GM23338 (cell line): ENCODE measurements at regions not wholly inside any gene's neighbourhood (a gene's known extent, or its start where the extent isn't known, plus 50 kb on each side); places are given as distances from the start of the nearest gene placed in this dataset.

Experiments used
- ATAC-seq: fragments of 200-7000 bp; cut with Tn5 transposase; 3 replicates; pipeline ENCODE4 v1.9.1; 2020
- DNase-seq: peaks from one replicate; pipeline ENCODE4 v3.0.0-alpha.2; 2015; ENCODE audit warnings: low spot score
- H2AFZ ChIP-seq: fragments of 200-600 bp; sonication (generic); 2 replicates; pipeline ENCODE4 v1.8.0; 2016; ENCODE audit warnings: antibody characterized with exemption, mild to moderate bottlenecking, moderate library complexity
- H3F3A ChIP-seq: fragments of 200-600 bp; sonication (generic); replicated peaks from 2 replicates; pipeline ENCODE4 v1.8.0; 2017; ENCODE audit warnings: antibody characterized with exemption, mixed run types, low read depth
- H3K27ac ChIP-seq: fragments of 200-600 bp; sonication (generic); 2 replicates; pipeline ENCODE4 v1.6.1; 2016; ENCODE audit warnings: low read depth
- H3K27me3 ChIP-seq: fragments of 200-600 bp; sonication (generic); 2 replicates; pipeline ENCODE4 v1.8.0; 2016; ENCODE audit warnings: mild to moderate bottlenecking, mixed run types, moderate library complexity; ENCODE audit not compliant: insufficient read depth
- H3K36me3 ChIP-seq: fragments of 200-600 bp; sonication (generic); 2 replicates; pipeline ENCODE4 v1.8.0; 2016; ENCODE audit warnings: mild to moderate bottlenecking; ENCODE audit not compliant: insufficient read depth
- H3K4me1 ChIP-seq: fragments of 200-600 bp; sonication (generic); 2 replicates; pipeline ENCODE4 v1.8.0; 2016; ENCODE audit warnings: mild to moderate bottlenecking, moderate library complexity; ENCODE audit not compliant: insufficient read depth
- H3K4me2 ChIP-seq: fragments of 200-600 bp; sonication (generic); 2 replicates; pipeline ENCODE4 v1.7.1; 2017; ENCODE audit warnings: mixed run types
- H3K4me3 ChIP-seq: fragments of 200-600 bp; sonication (generic); 2 replicates; pipeline ENCODE4 v1.6.1; 2016; ENCODE audit warnings: mixed run types
- H3K79me2 ChIP-seq: fragments of 200-600 bp; sonication (generic); replicated peaks from 2 replicates; pipeline ENCODE4 v1.8.0; 2017; ENCODE audit warnings: mild to moderate bottlenecking; ENCODE audit not compliant: insufficient read depth
- H3K9me2 ChIP-seq: fragments of 200-600 bp; sonication (generic); 2 replicates; pipeline ENCODE4 v1.8.0; 2017; ENCODE audit not compliant: insufficient read depth
- H4K20me1 ChIP-seq: fragments of 200-600 bp; sonication (generic); replicated peaks from 2 replicates; pipeline ENCODE4 v1.8.0; 2017; ENCODE audit warnings: mild to moderate bottlenecking; ENCODE audit not compliant: insufficient read depth
- H3K27ac Mint-ChIP-seq: 2 replicates; pipeline ENCODE4 v1.8.0; 2020; ENCODE audit warnings: inconsistent platforms, mild to moderate bottlenecking, moderate library complexity, mixed read lengths
- H3K27me3 Mint-ChIP-seq: 3 replicates; pipeline ENCODE4 v1.8.0; 2022; ENCODE audit warnings: low read depth, mild to moderate bottlenecking, moderate library complexity, mixed read lengths, inconsistent platforms; ENCODE audit not compliant: insufficient read depth, poor library complexity
- H3K36me3 Mint-ChIP-seq: 3 replicates; pipeline ENCODE4 v1.8.0; 2021; ENCODE audit warnings: low read depth, mild to moderate bottlenecking, inconsistent platforms, moderate library complexity, mixed read lengths
- H3K4me1 Mint-ChIP-seq: 3 replicates; pipeline ENCODE4 v1.8.0; 2020; ENCODE audit warnings: mild to moderate bottlenecking, inconsistent platforms, mixed read lengths
- H3K4me3 Mint-ChIP-seq: 3 replicates; pipeline ENCODE4 v1.8.0; 2021; ENCODE audit warnings: moderate library complexity, mild to moderate bottlenecking, inconsistent platforms, mixed read lengths
- H3K9me3 Mint-ChIP-seq: 3 replicates; pipeline ENCODE4 v1.8.0; 2020; ENCODE audit warnings: moderate library complexity, mild to moderate bottlenecking, inconsistent platforms, mixed read lengths
- CREB1 ChIP-seq: fragments of 250-450 bp; sonication (Bioruptor Pico); IDR thresholded peaks from 2 replicates; pipeline ENCODE4 v1.5.0; 2020; ENCODE audit warnings: low read depth, mild to moderate bottlenecking, moderate library complexity
- ETS1 ChIP-seq: IDR thresholded peaks from 2 replicates; pipeline ENCODE4 v1.6.1; 2016; ENCODE audit warnings: antibody characterized with exemption
- EZH2 ChIP-seq: fragments of 200-600 bp; sonication (generic); IDR thresholded peaks from one replicate; pipeline ENCODE4 v1.8.0; 2017; ENCODE audit warnings: antibody characterized with exemption, mild to moderate bottlenecking, low read depth; ENCODE audit not compliant: unreplicated experiment
- EZH2phosphoT487 ChIP-seq: fragments of 200-600 bp; sonication (generic); IDR thresholded peaks from one replicate; pipeline ENCODE4 v1.8.1; 2018; ENCODE audit warnings: antibody characterized with exemption; ENCODE audit not compliant: unreplicated experiment
- JUNB ChIP-seq: IDR thresholded peaks from one replicate; pipeline ENCODE4 v1.6.1; 2016; ENCODE audit warnings: antibody characterized with exemption; ENCODE audit not compliant: unreplicated experiment
- NANOG ChIP-seq: IDR thresholded peaks from 2 replicates; pipeline ENCODE4 v1.6.1; 2016; ENCODE audit warnings: antibody characterized with exemption, borderline replicate concordance
- POLR2AphosphoS5 ChIP-seq: IDR thresholded peaks from 2 replicates; pipeline ENCODE4 v1.6.1; 2016; ENCODE audit warnings: antibody characterized with exemption, low read depth
- REST ChIP-seq: IDR thresholded peaks from one replicate; pipeline ENCODE4 v1.6.1; 2018; ENCODE audit warnings: antibody characterized with exemption; ENCODE audit not compliant: unreplicated experiment
- STAT1 ChIP-seq: IDR thresholded peaks from one replicate; pipeline ENCODE4 v1.6.1; 2016; ENCODE audit warnings: antibody characterized with exemption; ENCODE audit not compliant: unreplicated experiment
- ZNF114 ChIP-seq: fragments of 250-450 bp; sonication (Bioruptor Pico); IDR thresholded peaks from 2 replicates; pipeline ENCODE4 v1.5.0; 2020; ENCODE audit warnings: mild to moderate bottlenecking, moderate library complexity
- ZNF331 ChIP-seq: fragments of 250-450 bp; sonication (Bioruptor Pico); IDR thresholded peaks from 2 replicates; pipeline ENCODE4 v1.5.0; 2020; ENCODE audit warnings: low read depth, mild to moderate bottlenecking, moderate library complexity
- TF ChIP-seq, protein P1 (sequence below), 2 experiments: fragments of 200-600 bp in 1 of 2; sonication (generic) in 1 of 2; conservative IDR thresholded peaks; 2 replicates each; pipeline versions ENCODE4 v1.5.1 to v1.6.1; 2016 to 2017; ENCODE audit warnings: antibody characterized with exemption in 2 of 2, low read depth in 2 of 2, mild to moderate bottlenecking in 2 of 2, moderate library complexity in 1 of 2

- H3K27ac Mint-ChIP-seq, result no peak overlapping the region
- peaks cover 4% of the 10 kb centered on the region; the same call in 2 of the 3 replicates for H3K9me3 Mint-ChIP-seq
- H3K36me3 ChIP-seq, result no peaks in the 10 kb centered on the region
- no peaks in the 10 kb centered on the region for H3K9me2 ChIP-seq
- H3F3A ChIP-seq, result no peaks in the 10 kb centered on the region
- H3K27me3 ChIP-seq, result no peaks in the 10 kb centered on the region
- ATAC-seq (peak; percentile 77), DNase-seq (peak; percentile 34)
- peaks cover 24% of the 10 kb centered on the region for H3K4me1 Mint-ChIP-seq
- H3K36me3 Mint-ChIP-seq, result peaks cover 5% of the 10 kb centered on the region; the same call in 2 of the 3 replicates
- TF ChIP-seq NANOG, result peak; percentile 64; the same call in 1 of the 2 replicates
- TF ChIP-seq REST, result no peak
- H3K4me2 ChIP-seq, result peak overlapping the region; percentile 27
- no peak overlapping the region for H3K27ac ChIP-seq
- no peaks in the 10 kb centered on the region for H3K79me2 ChIP-seq
- no peaks in the 10 kb centered on the region for H4K20me1 ChIP-seq
- peak overlapping the region; percentile 64; the same call in 1 of the 2 replicates for H2AFZ ChIP-seq
- H3K27me3 Mint-ChIP-seq, result no peaks in the 10 kb centered on the region
- peaks cover 15% of the 10 kb centered on the region for H3K4me1 ChIP-seq
- H3K4me3 Mint-ChIP-seq, result no peak overlapping the region
- H3K4me3 ChIP-seq, result no peak overlapping the region
Observed at GRCh38 chr11:91717169-91717568, 507.4 kb upstream of the FAT3 start.

DNA sequence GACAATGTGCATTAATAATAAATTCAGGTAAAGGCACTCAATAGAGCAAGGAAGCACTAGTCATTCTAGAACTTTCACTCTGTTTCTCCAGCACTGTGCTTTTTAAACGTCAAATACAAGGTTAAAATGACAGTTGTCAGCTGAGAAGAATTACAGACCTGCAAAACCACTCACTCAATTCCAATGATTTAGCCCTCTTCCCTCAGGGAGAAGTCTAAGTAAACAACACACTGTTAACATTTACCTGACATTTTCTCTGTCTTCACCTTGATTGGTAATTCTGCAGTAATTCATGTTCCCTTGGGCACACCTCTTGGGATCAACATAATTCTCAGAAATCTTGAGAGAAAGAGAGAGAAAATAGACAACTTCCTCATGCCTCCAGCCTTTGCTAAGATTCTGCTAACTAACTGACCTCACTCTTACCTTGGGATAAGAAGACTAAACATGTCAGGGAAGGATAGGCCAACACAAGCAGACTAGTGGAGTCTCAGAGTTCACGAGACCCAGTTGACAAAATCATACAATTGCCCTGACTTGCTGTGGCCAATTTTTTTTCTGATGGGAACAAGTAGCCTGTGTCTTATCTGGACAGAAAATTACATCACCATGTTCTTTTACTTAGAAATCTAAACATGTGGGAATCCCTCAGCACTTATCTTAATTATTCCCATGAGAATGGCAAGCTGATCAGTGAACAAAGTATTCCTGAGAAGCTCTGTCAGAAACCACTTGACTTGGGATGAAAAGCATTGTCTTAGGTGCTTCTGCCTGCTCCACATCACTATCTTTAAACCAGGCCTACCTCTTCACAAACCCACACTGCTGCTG lies 516.8 kb upstream of the FAT3 start:
- Histone ChIP-seq H2AFZ (peak overlapping the region; percentile 28; the same call in 1 of the 2 replicates), H3K27me3 (no peaks in the 10 kb centered on the region), H3K4me3 (no peak overlapping the region), H4K20me1 (no peaks in the 10 kb centered on the region), H3K79me2 (no peaks in the 10 kb centered on the region), H3K4me2 (no peak overlapping the region), H3K4me1 (no peaks in the 10 kb centered on the region), H3K9me2 (no peaks in the 10 kb centered on the region; the same call in 1 of the 2 replicates), H3F3A (no peaks in the 10 kb centered on the region), H3K27ac (no peak overlapping the region), H3K36me3 (no peaks in the 10 kb centered on the region)
- Mint-ChIP-seq H3K36me3 (no peaks in the 10 kb centered on the region), H3K27me3 (no peaks in the 10 kb centered on the region), H3K4me1 (no peaks in the 10 kb centered on the region), H3K9me3 (no peaks in the 10 kb centered on the region), H3K27ac (no peak overlapping the region), H3K4me3 (no peak overlapping the region)
- no peak for DNase-seq
- ATAC-seq, result no peak
- TF ChIP-seq JUNB, result no peak
- TF ChIP-seq NANOG, result no peak
- no peak for TF ChIP-seq REST
- TF ChIP-seq EZH2, result no peak
- no peak for TF ChIP-seq EZH2phosphoT487
- TF ChIP-seq, protein P1, sequence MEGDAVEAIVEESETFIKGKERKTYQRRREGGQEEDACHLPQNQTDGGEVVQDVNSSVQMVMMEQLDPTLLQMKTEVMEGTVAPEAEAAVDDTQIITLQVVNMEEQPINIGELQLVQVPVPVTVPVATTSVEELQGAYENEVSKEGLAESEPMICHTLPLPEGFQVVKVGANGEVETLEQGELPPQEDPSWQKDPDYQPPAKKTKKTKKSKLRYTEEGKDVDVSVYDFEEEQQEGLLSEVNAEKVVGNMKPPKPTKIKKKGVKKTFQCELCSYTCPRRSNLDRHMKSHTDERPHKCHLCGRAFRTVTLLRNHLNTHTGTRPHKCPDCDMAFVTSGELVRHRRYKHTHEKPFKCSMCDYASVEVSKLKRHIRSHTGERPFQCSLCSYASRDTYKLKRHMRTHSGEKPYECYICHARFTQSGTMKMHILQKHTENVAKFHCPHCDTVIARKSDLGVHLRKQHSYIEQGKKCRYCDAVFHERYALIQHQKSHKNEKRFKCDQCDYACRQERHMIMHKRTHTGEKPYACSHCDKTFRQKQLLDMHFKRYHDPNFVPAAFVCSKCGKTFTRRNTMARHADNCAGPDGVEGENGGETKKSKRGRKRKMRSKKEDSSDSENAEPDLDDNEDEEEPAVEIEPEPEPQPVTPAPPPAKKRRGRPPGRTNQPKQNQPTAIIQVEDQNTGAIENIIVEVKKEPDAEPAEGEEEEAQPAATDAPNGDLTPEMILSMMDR (conservative IDR thresholded peaks at IDR 0.05; ENCODE audit: low read depth in 2 of 2), result no peak
- no peak for TF ChIP-seq STAT1
- TF ChIP-seq ZNF331 (CRISPR knock-in tag), result no peak
- no peak for TF ChIP-seq ZNF114 (CRISPR knock-in tag)
- TF ChIP-seq POLR2AphosphoS5, result no peak
- TF ChIP-seq CREB1, result no peak
- TF ChIP-seq ETS1, result no peak
